Adrenal gland (tissue), 9 donors: ENCODE measurements at regions not wholly inside any gene's neighbourhood (a gene's known extent, or its start where the extent isn't known, plus 50 kb on each side); places are given as distances from the start of the nearest gene placed in this dataset.
A peak's percentile ranks its signal among the peaks of the same experiment; 100 is the strongest.

Experiments
- DNase-seq, 7 donors: peaks; one replicate each; pipeline ENCODE4 v3.0.0-alpha.2; 2019 to 2020
- H3K27ac ChIP-seq, 5 donors: fragments of 200-600 bp; sonication (generic) in 4 of 5; 1 replicate in 3 of 5; 2 replicates in 2 of 5; pipeline versions ENCODE4 v1.5.1 to v1.8.0; 2016 to 2020; ENCODE audit warnings: mild to moderate bottlenecking in 1 of 5
- H3K27me3 ChIP-seq: fragments of 200-600 bp; 2 replicates; pipeline ENCODE4 v1.8.0; 2021
- H3K36me3 ChIP-seq, 2 donors: fragments of 200-600 bp; replicated peaks in 1 of 2; 1 replicate in 1 of 2; 2 replicates in 1 of 2; pipeline versions ENCODE4 v1.5.1 to v1.8.0; 2018 to 2022
- H3K4me1 ChIP-seq, 2 donors: fragments of 200-600 bp; replicated peaks in 1 of 2; 1 replicate in 1 of 2; 2 replicates in 1 of 2; pipeline versions ENCODE4 v1.5.1 to v1.8.0; 2018 to 2021
- H3K4me3 ChIP-seq, 4 donors: fragments of 200-600 bp; sonication (generic) in 3 of 4; one replicate each; pipeline ENCODE4 v1.5.1; 2016 to 2018
- H3K9me3 ChIP-seq, 3 donors: fragments of 200-600 bp; sonication (generic) in 1 of 3; replicated peaks in 1 of 3; 1 replicate in 2 of 3; 2 replicates in 1 of 3; pipeline versions ENCODE4 v1.5.1 to v1.8.0; 2016 to 2021
- POLR2A ChIP-seq, 2 donors: fragments of 450-650 bp; IDR thresholded peaks; one replicate each; pipeline ENCODE4 v1.6.1; 2017; ENCODE audit warnings: antibody characterized with exemption in 2 of 2, mild to moderate bottlenecking in 2 of 2, moderate library complexity in 1 of 2
- WGBS, 4 donors: extraction: QIAGEN DNeasy Blood & Tissue Kit in 2 of 4; methylation state at CpG; one replicate each; pipeline versions ENCODE4 v1.1.5 to v1.1.7; 2013 to 2017; 5-methylcytosine and 5-hydroxymethylcytosine counted together
- intact Hi-C, 2 donors: fragments of 100-400 bp; cut with DNase I; formaldehyde crosslinking; loops; one replicate each; pipeline versions ENCODE4 v1.14.1 to v1.15.0; 2022 to 2023
- TF ChIP-seq, protein P1 (sequence below), 6 experiments: fragments of 450-650 bp in 4 of 6; fragments of 200-600 bp in 2 of 6; sonication (generic) in 1 of 6; IDR thresholded peaks; 1 replicate in 5 of 6; 2 replicates in 1 of 6; pipeline versions ENCODE4 v1.5.1 to v1.8.0; 2016 to 2021; ENCODE audit warnings: antibody characterized with exemption in 6 of 6, mild to moderate bottlenecking in 2 of 6, moderate library complexity in 1 of 6
- donor health status: healthy with polysubstance abuse.
- donor health status: Bipolar disorder and iron deficiency.
- donor health status: DM: yes; HTN: yes; CAD: no.
- donor health status: DM: no; HTN: no; CAD: no.
- donor health status: DM: no; HTN: no; CAD: no.

GRCh38 chr4:100786481-100786880, 268.7 kb upstream of the EMCN start:
- no peaks in the 10 kb centered on the region for H3K36me3 ChIP-seq
- H3K27me3 ChIP-seq = no peaks in the 10 kb centered on the region
- H3K9me3 ChIP-seq = no peaks in the 10 kb centered on the region
- no peak for TF ChIP-seq POLR2A (IDR thresholded peaks at IDR 0.05)
- WGBS, 4 donors = 43 to 87% (median 60%) methylated on average over 1 of the region's 1 CpG
- no peak overlapping the region for H3K27ac ChIP-seq
- no peak overlapping the region for H3K4me3 ChIP-seq
- no peak for DNase-seq
- no peaks in the 10 kb centered on the region for H3K4me1 ChIP-seq
- intact Hi-C loops = no loop called here

- intact Hi-C loops = no loop called here
- TF ChIP-seq POLR2A (IDR thresholded peaks at IDR 0.05) = no peak
- TF ChIP-seq, protein P1, sequence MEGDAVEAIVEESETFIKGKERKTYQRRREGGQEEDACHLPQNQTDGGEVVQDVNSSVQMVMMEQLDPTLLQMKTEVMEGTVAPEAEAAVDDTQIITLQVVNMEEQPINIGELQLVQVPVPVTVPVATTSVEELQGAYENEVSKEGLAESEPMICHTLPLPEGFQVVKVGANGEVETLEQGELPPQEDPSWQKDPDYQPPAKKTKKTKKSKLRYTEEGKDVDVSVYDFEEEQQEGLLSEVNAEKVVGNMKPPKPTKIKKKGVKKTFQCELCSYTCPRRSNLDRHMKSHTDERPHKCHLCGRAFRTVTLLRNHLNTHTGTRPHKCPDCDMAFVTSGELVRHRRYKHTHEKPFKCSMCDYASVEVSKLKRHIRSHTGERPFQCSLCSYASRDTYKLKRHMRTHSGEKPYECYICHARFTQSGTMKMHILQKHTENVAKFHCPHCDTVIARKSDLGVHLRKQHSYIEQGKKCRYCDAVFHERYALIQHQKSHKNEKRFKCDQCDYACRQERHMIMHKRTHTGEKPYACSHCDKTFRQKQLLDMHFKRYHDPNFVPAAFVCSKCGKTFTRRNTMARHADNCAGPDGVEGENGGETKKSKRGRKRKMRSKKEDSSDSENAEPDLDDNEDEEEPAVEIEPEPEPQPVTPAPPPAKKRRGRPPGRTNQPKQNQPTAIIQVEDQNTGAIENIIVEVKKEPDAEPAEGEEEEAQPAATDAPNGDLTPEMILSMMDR (IDR thresholded peaks at IDR 0.05) = no peak
- Histone ChIP-seq H3K36me3 (no peaks in the 10 kb centered on the region), H3K9me3 (no peaks in the 10 kb centered on the region), H3K4me1 (no peaks in the 10 kb centered on the region), H3K4me3 (no peak overlapping the region), H3K27ac (no peak overlapping the region), H3K27me3 (no peaks in the 10 kb centered on the region)
- WGBS, 4 donors = 41 to 88% (median 46%) methylated on average over 5 of the region's 5 CpGs
- DNase-seq = no peak
Observed at GRCh38 chr4:100782356-100782755, 264.5 kb upstream of the EMCN start.

GRCh38 chr4:100781435-100781834, 263.6 kb upstream of the EMCN start:
- no peaks in the 10 kb centered on the region for H3K36me3 ChIP-seq
- no peak for TF ChIP-seq POLR2A (IDR thresholded peaks at IDR 0.05)
- TF ChIP-seq, protein P1 (IDR thresholded peaks at IDR 0.05) = no peak
- no peak overlapping the region for H3K27ac ChIP-seq
- no peak for DNase-seq
- H3K9me3 ChIP-seq = no peaks in the 10 kb centered on the region
- no peak overlapping the region for H3K4me3 ChIP-seq
- H3K4me1 ChIP-seq = no peaks in the 10 kb centered on the region
- H3K27me3 ChIP-seq = no peaks in the 10 kb centered on the region
- intact Hi-C loops = no loop called here

DNA sequence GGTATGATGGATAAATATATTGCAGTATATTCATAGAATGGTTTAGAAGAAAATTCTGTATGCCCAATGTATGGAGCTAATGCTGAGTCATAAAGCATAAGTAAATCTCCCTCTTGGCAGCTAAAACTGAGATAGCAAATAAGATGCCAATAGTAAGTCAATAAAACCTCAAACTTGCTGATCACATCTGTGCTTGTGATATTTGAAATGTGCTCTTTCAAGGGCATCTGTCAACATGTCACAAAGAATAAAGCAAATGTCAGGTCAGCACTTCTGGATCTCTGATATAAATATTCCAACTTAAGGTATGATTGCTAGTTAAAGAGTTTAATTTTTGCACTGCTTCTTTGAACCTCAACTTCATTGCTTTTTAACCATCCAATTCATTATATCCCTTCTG, 262.3 kb upstream of the EMCN start:
- Histone ChIP-seq H3K27me3 (no peaks in the 10 kb centered on the region), H3K9me3 (no peaks in the 10 kb centered on the region), H3K36me3 (no peaks in the 10 kb centered on the region), H3K4me3 (no peak overlapping the region), H3K4me1 (no peaks in the 10 kb centered on the region), H3K27ac (no peak overlapping the region)
- intact Hi-C loops = no loop called here
- DNase-seq = no peak
- TF ChIP-seq POLR2A (IDR thresholded peaks at IDR 0.05) = no peak
- TF ChIP-seq, protein P1 (IDR thresholded peaks at IDR 0.05) = no peak

- 55 to 72% (median 60%) methylated on average over 4 to 5 of the region's 5 CpGs for WGBS, 4 donors
Observed at GRCh38 chr4:100778431-100778830, 260.6 kb upstream of the EMCN start.

More at GRCh38 chr4:100778431-100778830, 260.6 kb upstream of the EMCN start:
- intact Hi-C loops = no loop called here
- H3K27me3 ChIP-seq = no peaks in the 10 kb centered on the region
- H3K27ac ChIP-seq = no peak overlapping the region
- no peak overlapping the region for H3K4me3 ChIP-seq
- no peaks in the 10 kb centered on the region for H3K4me1 ChIP-seq
- peak in 3 of 7 donors; percentile 15 to 31 (median 26) for DNase-seq
- no peaks in the 10 kb centered on the region for H3K9me3 ChIP-seq
- no peaks in the 10 kb centered on the region for H3K36me3 ChIP-seq
- no peak for TF ChIP-seq POLR2A (IDR thresholded peaks at IDR 0.05)
- TF ChIP-seq, protein P1 (IDR thresholded peaks at IDR 0.05) = no peak
